UCSD-AML1 (cell line): ENCODE measurements at regions not wholly inside any gene's neighbourhood (a gene's known extent, or its start where the extent isn't known, plus 50 kb on each side); places are given as distances from the start of the nearest gene placed in this dataset.
"Not testable (repeated sequence)": the region's sequence is repeated elsewhere in the genome, so short reads cannot be mapped to it uniquely, and the experiment has no call there.

Experiments used
- DNase-seq: peaks from one replicate; lab custom pipeline; 2025; ENCODE audit not compliant: unreplicated experiment; lab: John Stamatoyannopoulos, UW

- DNase-seq = no peak
Observed at GRCh38 chr11:121872356-121872755, 243.7 kb downstream of the BLID start.

- no peak for DNase-seq
Observed at GRCh38 chr11:121870206-121871045, 245.6 kb downstream of the BLID start.

- no peak for DNase-seq
Observed at GRCh38 chr11:121869478-121869877, 246.5 kb downstream of the BLID start.

- DNase-seq = no peak
Observed at GRCh38 chr11:121866754-121867153, 249.3 kb downstream of the BLID start.

- DNase-seq = no peak
Observed at GRCh38 chr11:121864660-121865059, 251.4 kb downstream of the BLID start.

- DNase-seq = no peak
Observed at GRCh38 chr11:121863126-121863525, 252.9 kb downstream of the BLID start.

GRCh38 chr11:121855138-121855537, 260.9 kb downstream of the BLID start:
- DNase-seq = not testable (repeated sequence)

GRCh38 chr11:121844016-121844415, 272.0 kb downstream of the BLID start:
- no peak for DNase-seq

- no peak for DNase-seq
Observed at GRCh38 chr11:121842192-121842585, 273.8 kb downstream of the BLID start.

- no peak for DNase-seq
Observed at GRCh38 chr11:121841487-121842191, 274.4 kb downstream of the BLID start.

GRCh38 chr11:121839781-121840180, 276.2 kb downstream of the BLID start:
- no peak for DNase-seq

GRCh38 chr11:121838571-121838970, 277.4 kb downstream of the BLID start:
- DNase-seq = no peak

- no peak for DNase-seq
Observed at GRCh38 chr11:121833970-121834369, 282.0 kb downstream of the BLID start.

GRCh38 chr11:121829159-121829643, 286.8 kb downstream of the BLID start:
- DNase-seq = no peak

GRCh38 chr11:121814962-121815361, 301.1 kb downstream of the BLID start:
- no peak for DNase-seq

GRCh38 chr11:121814296-121814695, 301.7 kb downstream of the BLID start:
- no peak for DNase-seq

GRCh38 chr11:121810291-121810690, 305.7 kb downstream of the BLID start:
- no peak for DNase-seq

GRCh38 chr11:121808096-121808495, 307.9 kb downstream of the BLID start:
- DNase-seq = no peak

- no peak for DNase-seq
Observed at GRCh38 chr11:121807051-121807450, 309.0 kb downstream of the BLID start.

GRCh38 chr11:121802542-121802941, 313.5 kb downstream of the BLID start:
- no peak for DNase-seq

- no peak for DNase-seq
Observed at GRCh38 chr11:121801781-121802180, 314.2 kb downstream of the BLID start.

- no peak for DNase-seq
Observed at GRCh38 chr11:121801394-121801748, 314.6 kb downstream of the BLID start.
